ENCODE measurements at regions not wholly inside any gene's neighbourhood (a gene's known extent, or its start where the extent isn't known, plus 50 kb on each side); places are given as distances from the start of the nearest gene placed in this dataset.

- no peak overlapping the region for H3K9ac ChIP-seq (ENCODE audit: low read length)
- no peaks in the 10 kb centered on the region for H3K4me1 ChIP-seq (ENCODE audit: insufficient read depth, low read length)
- no peaks in the 10 kb centered on the region for H3K27me3 ChIP-seq (ENCODE audit: insufficient read depth, low read length)
- Mint-ChIP-seq H3K9me3 (ENCODE audit: unreplicated experiment) (no peaks in the 10 kb centered on the region), H3K36me3 (ENCODE audit: low read depth, unreplicated experiment) (no peaks in the 10 kb centered on the region), H3K4me1 (ENCODE audit: low read depth, unreplicated experiment) (peaks cover 7% of the 10 kb centered on the region), H3K4me3 (ENCODE audit: unreplicated experiment) (no peak overlapping the region), H3K27ac (ENCODE audit: unreplicated experiment) (no peak overlapping the region), H3K27me3 (ENCODE audit: low read depth, unreplicated experiment) (peaks cover 17% of the 10 kb centered on the region)
- no peaks in the 10 kb centered on the region for H3K9me3 ChIP-seq (ENCODE audit: insufficient read depth, low read depth, low read length)
- no peaks in the 10 kb centered on the region for H3K79me2 ChIP-seq (ENCODE audit: insufficient read depth, low read length)
- no peak overlapping the region for H2AFZ ChIP-seq (ENCODE audit: low read depth, low read length)
- no peak for FAIRE-seq
- no peaks in the 10 kb centered on the region for H4K20me1 ChIP-seq (ENCODE audit: insufficient read depth, low read length)
- TF ChIP-seq CTCF (IDR thresholded peaks at IDR 0.05; ENCODE audit: insufficient read depth, low read depth, low read length) (no peak), EZH2 (IDR thresholded peaks at IDR 0.05; ENCODE audit: insufficient read depth, low read length) (no peak)
- no peak overlapping the region for H3K4me3 ChIP-seq (ENCODE audit: insufficient read depth, low read depth, low read length)
- DNase-seq (ENCODE audit: low read depth), result no peak
- no peak overlapping the region for H3K27ac ChIP-seq (ENCODE audit: low read depth, low read length)
- H3K4me2 ChIP-seq (ENCODE audit: low read length), result no peak overlapping the region
- H3K36me3 ChIP-seq (ENCODE audit: insufficient read depth, low read length), result no peaks in the 10 kb centered on the region
These were observed 54.1 kb upstream of the OPN4 start for GRCh38 chr10:86600296-86600695.

GRCh38 chr10:86601956-86602602 is 52.3 kb upstream of the OPN4 start:
- Histone ChIP-seq H3K9ac (ENCODE audit: low read length) (no peak overlapping the region), H4K20me1 (ENCODE audit: insufficient read depth, low read length) (no peaks in the 10 kb centered on the region), H3K4me3 (ENCODE audit: insufficient read depth, low read depth, low read length) (no peak overlapping the region), H3K9me3 (ENCODE audit: insufficient read depth, low read depth, low read length) (no peaks in the 10 kb centered on the region), H3K4me1 (ENCODE audit: insufficient read depth, low read length) (no peaks in the 10 kb centered on the region), H3K79me2 (ENCODE audit: insufficient read depth, low read length) (no peaks in the 10 kb centered on the region), H2AFZ (ENCODE audit: low read depth, low read length) (no peak overlapping the region), H3K4me2 (ENCODE audit: low read length) (no peak overlapping the region), H3K36me3 (ENCODE audit: insufficient read depth, low read length) (no peaks in the 10 kb centered on the region), H3K27ac (ENCODE audit: low read depth, low read length) (no peak overlapping the region), H3K27me3 (ENCODE audit: insufficient read depth, low read length) (no peaks in the 10 kb centered on the region)
- no peak for FAIRE-seq
- DNase-seq (ENCODE audit: low read depth), result no peak
- TF ChIP-seq CTCF (IDR thresholded peaks at IDR 0.05; ENCODE audit: insufficient read depth, low read depth, low read length) (no peak), EZH2 (IDR thresholded peaks at IDR 0.05; ENCODE audit: insufficient read depth, low read length) (no peak)
- H3K9me3 Mint-ChIP-seq (ENCODE audit: unreplicated experiment), result no peaks in the 10 kb centered on the region
- H3K4me3 Mint-ChIP-seq (ENCODE audit: unreplicated experiment), result no peak overlapping the region
- peaks cover 7% of the 10 kb centered on the region for H3K4me1 Mint-ChIP-seq (ENCODE audit: low read depth, unreplicated experiment)
- no peaks in the 10 kb centered on the region for H3K36me3 Mint-ChIP-seq (ENCODE audit: low read depth, unreplicated experiment)
- no peak overlapping the region for H3K27ac Mint-ChIP-seq (ENCODE audit: unreplicated experiment)
- H3K27me3 Mint-ChIP-seq (ENCODE audit: low read depth, unreplicated experiment), result peaks cover 9% of the 10 kb centered on the region

GRCh38 chr10:86603256-86603655 is 51.1 kb upstream of the OPN4 start:
- TF ChIP-seq CTCF (IDR thresholded peaks at IDR 0.05; ENCODE audit: insufficient read depth, low read depth, low read length) (no peak), EZH2 (IDR thresholded peaks at IDR 0.05; ENCODE audit: insufficient read depth, low read length) (no peak)
- DNase-seq (ENCODE audit: low read depth), result no peak
- H3K9ac ChIP-seq (ENCODE audit: low read length), result no peak overlapping the region

More at GRCh38 chr10:86603256-86603655, 51.1 kb upstream of the OPN4 start:
- Mint-ChIP-seq H3K9me3 (ENCODE audit: unreplicated experiment) (no peaks in the 10 kb centered on the region), H3K4me1 (ENCODE audit: low read depth, unreplicated experiment) (peaks cover 7% of the 10 kb centered on the region), H3K36me3 (ENCODE audit: low read depth, unreplicated experiment) (no peaks in the 10 kb centered on the region), H3K4me3 (ENCODE audit: unreplicated experiment) (no peak overlapping the region), H3K27me3 (ENCODE audit: low read depth, unreplicated experiment) (peaks cover 3% of the 10 kb centered on the region), H3K27ac (ENCODE audit: unreplicated experiment) (no peak overlapping the region)
- Histone ChIP-seq H3K79me2 (ENCODE audit: insufficient read depth, low read length) (no peaks in the 10 kb centered on the region), H2AFZ (ENCODE audit: low read depth, low read length) (no peak overlapping the region), H3K27me3 (ENCODE audit: insufficient read depth, low read length) (no peaks in the 10 kb centered on the region), H3K27ac (ENCODE audit: low read depth, low read length) (no peak overlapping the region), H3K4me3 (ENCODE audit: insufficient read depth, low read depth, low read length) (no peak overlapping the region), H4K20me1 (ENCODE audit: insufficient read depth, low read length) (no peaks in the 10 kb centered on the region), H3K4me2 (ENCODE audit: low read length) (no peak overlapping the region), H3K36me3 (ENCODE audit: insufficient read depth, low read length) (no peaks in the 10 kb centered on the region), H3K9me3 (ENCODE audit: insufficient read depth, low read depth, low read length) (no peaks in the 10 kb centered on the region), H3K4me1 (ENCODE audit: insufficient read depth, low read length) (no peaks in the 10 kb centered on the region)
- no peak for FAIRE-seq

Data from astrocyte (in vitro differentiated cells and primary cell).